GM20000 (cell line): ENCODE measurements at regions not wholly inside any gene's neighbourhood (a gene's known extent, or its start where the extent isn't known, plus 50 kb on each side); places are given as distances from the start of the nearest gene placed in this dataset.

Experiments
- DNase-seq: peaks from one replicate; pipeline ENCODE4 v3.0.0; 2012; ENCODE audit warnings: low spot score
- TF ChIP-seq, protein P1 (sequence below): IDR thresholded peaks from 2 replicates; pipeline ENCODE4 v1.5.1; 2012; ENCODE audit warnings: mild to moderate bottlenecking, control low read depth; ENCODE audit errors: extremely low read depth, missing control alignments

DNA sequence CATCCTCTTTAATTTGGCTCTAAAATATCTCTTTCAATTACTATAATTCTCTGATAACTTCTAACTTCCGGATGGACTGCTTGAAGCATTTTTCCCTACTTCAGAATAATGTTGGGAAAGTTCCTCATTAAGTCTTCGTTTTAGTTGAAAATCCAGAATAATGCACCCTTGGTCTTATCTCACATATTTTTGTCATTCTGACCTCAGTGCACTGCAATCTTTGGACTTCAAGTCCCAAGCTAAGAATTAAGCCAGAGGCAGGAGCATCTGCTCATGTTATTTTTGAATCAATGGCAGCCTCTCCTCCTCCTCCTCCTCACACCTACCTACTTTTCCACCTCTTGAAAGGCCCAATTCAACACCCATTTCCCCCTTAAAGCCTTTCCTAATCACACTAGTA, 169.8 kb downstream of the CYYR1 start:
- TF ChIP-seq, protein P1, sequence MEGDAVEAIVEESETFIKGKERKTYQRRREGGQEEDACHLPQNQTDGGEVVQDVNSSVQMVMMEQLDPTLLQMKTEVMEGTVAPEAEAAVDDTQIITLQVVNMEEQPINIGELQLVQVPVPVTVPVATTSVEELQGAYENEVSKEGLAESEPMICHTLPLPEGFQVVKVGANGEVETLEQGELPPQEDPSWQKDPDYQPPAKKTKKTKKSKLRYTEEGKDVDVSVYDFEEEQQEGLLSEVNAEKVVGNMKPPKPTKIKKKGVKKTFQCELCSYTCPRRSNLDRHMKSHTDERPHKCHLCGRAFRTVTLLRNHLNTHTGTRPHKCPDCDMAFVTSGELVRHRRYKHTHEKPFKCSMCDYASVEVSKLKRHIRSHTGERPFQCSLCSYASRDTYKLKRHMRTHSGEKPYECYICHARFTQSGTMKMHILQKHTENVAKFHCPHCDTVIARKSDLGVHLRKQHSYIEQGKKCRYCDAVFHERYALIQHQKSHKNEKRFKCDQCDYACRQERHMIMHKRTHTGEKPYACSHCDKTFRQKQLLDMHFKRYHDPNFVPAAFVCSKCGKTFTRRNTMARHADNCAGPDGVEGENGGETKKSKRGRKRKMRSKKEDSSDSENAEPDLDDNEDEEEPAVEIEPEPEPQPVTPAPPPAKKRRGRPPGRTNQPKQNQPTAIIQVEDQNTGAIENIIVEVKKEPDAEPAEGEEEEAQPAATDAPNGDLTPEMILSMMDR = no peak
- DNase-seq = no peak

DNA sequence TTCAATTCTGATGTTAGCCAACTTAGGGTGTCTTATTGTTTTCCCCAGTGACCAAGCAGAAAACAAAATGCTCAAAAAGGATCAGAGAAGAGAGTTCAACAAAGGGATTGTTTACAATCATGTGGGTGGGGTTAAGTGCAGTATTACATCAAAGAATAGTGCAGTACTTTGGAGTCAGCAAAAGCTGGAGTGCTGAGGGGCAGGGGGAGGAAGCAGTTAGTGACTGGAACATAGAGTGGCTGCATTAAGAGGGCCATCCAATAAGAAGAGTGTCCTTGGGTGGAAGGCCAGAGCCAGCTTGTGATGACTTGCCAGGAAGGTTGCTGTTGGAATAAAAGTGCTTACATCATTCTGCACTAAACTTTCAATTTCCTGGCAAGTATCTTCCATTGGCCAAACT, 175.5 kb downstream of the CYYR1 start:
- no peak for DNase-seq
- TF ChIP-seq, protein P1 = no peak

DNA sequence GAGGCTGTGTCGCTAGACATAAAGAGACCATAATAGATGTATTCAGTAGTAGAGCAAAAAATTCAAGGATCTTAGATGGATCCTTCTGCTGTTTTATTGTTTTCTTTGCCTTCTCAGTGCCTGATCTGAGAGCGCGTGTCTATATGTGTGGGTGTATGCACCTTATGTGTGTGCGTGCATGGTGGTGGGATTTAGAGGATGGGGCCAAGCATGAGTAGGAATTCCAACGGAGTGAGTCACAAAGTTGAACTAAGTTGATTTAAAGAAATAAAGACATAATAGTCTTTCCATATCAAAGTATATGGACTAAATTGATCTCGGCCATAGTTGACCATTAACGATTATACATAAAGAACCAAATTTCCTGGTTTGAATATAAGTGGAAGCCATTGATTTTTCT, 178.7 kb downstream of the CYYR1 start:
- TF ChIP-seq, protein P1 = no peak
- DNase-seq = no peak

DNA sequence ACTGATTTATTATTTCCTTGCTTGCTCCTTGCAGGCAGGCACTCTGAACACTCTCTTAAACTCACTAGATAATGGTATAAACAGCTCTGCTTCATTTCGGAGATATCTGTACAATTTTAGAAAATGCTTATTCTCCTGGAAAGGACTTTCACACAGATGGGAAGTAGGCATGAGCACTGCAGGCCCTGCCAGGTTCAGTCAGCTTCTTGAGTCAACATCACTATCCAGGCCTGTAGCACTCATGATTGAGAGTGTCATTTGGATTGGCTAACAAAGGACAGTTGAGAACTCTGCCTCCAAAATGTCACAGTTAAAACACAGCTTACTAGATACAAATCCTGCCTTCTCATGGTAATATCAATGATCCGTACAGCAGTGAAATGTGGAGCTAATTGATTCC, 181.9 kb downstream of the CYYR1 start:
- no peak for DNase-seq
- TF ChIP-seq, protein P1 = no peak

GRCh38 chr21:26389971-26390641, 183.0 kb downstream of the CYYR1 start:
- DNase-seq = no peak
- TF ChIP-seq, protein P1 = no peak

- TF ChIP-seq, protein P1 = no peak
- DNase-seq = no peak
Observed at GRCh38 chr21:26388731-26389231, 184.3 kb downstream of the CYYR1 start.

DNA sequence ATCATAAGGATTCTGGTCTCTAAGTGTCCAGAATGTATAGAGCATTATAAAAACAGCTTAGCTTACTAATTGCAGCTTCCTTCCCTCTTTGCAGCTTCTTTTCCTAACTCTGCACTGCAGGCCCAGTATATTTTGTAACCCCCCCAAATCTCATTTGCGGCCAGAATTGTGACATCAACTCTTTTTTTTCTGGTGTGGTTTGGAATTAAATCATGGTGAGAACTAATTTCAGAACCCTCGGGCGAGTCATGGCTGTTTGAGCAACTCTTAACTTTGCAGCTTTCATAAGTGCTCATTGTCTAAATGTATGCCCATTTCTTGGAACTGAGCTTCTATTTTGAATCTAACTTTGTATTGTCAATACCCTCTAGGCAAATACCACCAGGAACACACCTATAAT, 187.4 kb downstream of the CYYR1 start:
- TF ChIP-seq, protein P1 = no peak
- no peak for DNase-seq
